H1 (cell line): ENCODE measurements at regions not wholly inside any gene's neighbourhood (a gene's known extent, or its start where the extent isn't known, plus 50 kb on each side); places are given as distances from the start of the nearest gene placed in this dataset.

Source experiments
- CBX5 ChIP-seq: fragments of 300-800, 300-1000 bp; sonication (generic); IDR thresholded peaks from 2 replicates; pipeline ENCODE4 v1.7.1; 2016; ENCODE audit warnings: antibody characterized with exemption, low read length, low read depth
- CREB1 ChIP-seq: IDR thresholded peaks from 2 replicates; pipeline ENCODE4 v1.6.1; 2012; ENCODE audit warnings: inconsistent platforms
- GABPA ChIP-seq: IDR thresholded peaks from 2 replicates; pipeline ENCODE4 v1.6.1; 2011; ENCODE audit warnings: mild to moderate bottlenecking, low read length, moderate library complexity, borderline replicate concordance; ENCODE audit not compliant: insufficient read depth
- JUND ChIP-seq: IDR thresholded peaks from 2 replicates; pipeline ENCODE4 v1.6.1; 2011; ENCODE audit warnings: mild to moderate bottlenecking, improper control_type of control experiment, low read length
- KDM1A ChIP-seq: fragments of 200-600, 300-600 bp; sonication (generic); IDR thresholded peaks from 2 replicates; pipeline ENCODE4 v1.7.1; 2016; ENCODE audit warnings: mild to moderate bottlenecking, low read length, borderline replicate concordance
- KDM4A ChIP-seq: IDR thresholded peaks from one replicate; pipeline ENCODE4 v1.7.1; 2012; ENCODE audit warnings: low read depth, mild to moderate bottlenecking, moderate library complexity, low read length, inconsistent platforms; ENCODE audit not compliant: severe bottlenecking
- NANOG ChIP-seq: IDR thresholded peaks from 2 replicates; pipeline ENCODE4 v1.6.1; 2011; ENCODE audit warnings: low read length, low read depth, mild to moderate bottlenecking, inconsistent platforms; ENCODE audit not compliant: insufficient read depth, poor library complexity, severe bottlenecking
- NRF1 ChIP-seq: IDR thresholded peaks from 2 replicates; pipeline ENCODE4 v1.6.1; 2011; ENCODE audit warnings: mild to moderate bottlenecking, low read depth, low read length, improper control_type of control experiment
- SP4 ChIP-seq: IDR thresholded peaks from 2 replicates; pipeline ENCODE4 v1.6.1; 2012; ENCODE audit warnings: low read length, inconsistent platforms
- ZNF274 ChIP-seq: IDR thresholded peaks from 2 replicates; pipeline ENCODE4 v1.7.0; 2012; ENCODE audit warnings: low read length, borderline replicate concordance; ENCODE audit errors: extremely low read depth

- TF ChIP-seq GABPA: no peak
- no peak for TF ChIP-seq CBX5
- TF ChIP-seq JUND: no peak
- no peak for TF ChIP-seq KDM1A
- TF ChIP-seq ZNF274: no peak
- no peak for TF ChIP-seq NRF1
- no peak for TF ChIP-seq SP4
- TF ChIP-seq CREB1: no peak
- TF ChIP-seq KDM4A: no peak
- no peak for TF ChIP-seq NANOG
Measured at GRCh38 chr4:152033621-152034020, 272.8 kb upstream of the GATB start (continued).
